ENCODE measurements at regions not wholly inside any gene's neighbourhood (a gene's known extent, or its start where the extent isn't known, plus 50 kb on each side); places are given as distances from the start of the nearest gene placed in this dataset.
"Not testable (repeated sequence)": the region's sequence is repeated elsewhere in the genome, so short reads cannot be mapped to it uniquely, and the experiment has no call there.

- Histone ChIP-seq H3K79me2 (ENCODE audit: insufficient read depth, low read length) (no peaks in the 10 kb centered on the region), H2AFZ (ENCODE audit: low read depth, low read length, severe bottlenecking) (no peak overlapping the region), H3K9me3 (ENCODE audit: insufficient read depth, low read length) (no peaks in the 10 kb centered on the region), H3K27ac (ENCODE audit: low read depth, low read length) (no peak overlapping the region), H3K9ac (ENCODE audit: low read length) (no peak overlapping the region), H3K4me3 (ENCODE audit: insufficient read depth, low read length, poor library complexity, severe bottlenecking) (no peak overlapping the region), H4K20me1 (ENCODE audit: low read depth, low read length) (no peaks in the 10 kb centered on the region), H3K9me2 (replicated peaks; ENCODE audit: insufficient read depth, low read length) (no peaks in the 10 kb centered on the region; the same call in 1 of the 2 replicates), H3K4me2 (ENCODE audit: low read depth, low read length, poor library complexity, severe bottlenecking) (no peak overlapping the region), H3K36me3 (ENCODE audit: low read length) (no peaks in the 10 kb centered on the region), H3K27me3 (ENCODE audit: low read length) (no peaks in the 10 kb centered on the region), H3F3A (ENCODE audit: insufficient read depth) (no peaks in the 10 kb centered on the region)
- TF ChIP-seq EZH2phosphoT487 (conservative IDR thresholded peaks at IDR 0.05; ENCODE audit: low read length) (no peak), CTCF (IDR thresholded peaks at IDR 0.05; ENCODE audit: insufficient read depth, low read length, poor library complexity, severe bottlenecking) (no peak)
Observed at GRCh38 chr7:85341973-85342372, 155.1 kb upstream of the SEMA3D start.

- no peak overlapping the region for H3K27ac ChIP-seq (ENCODE audit: low read depth, low read length)
- no peak overlapping the region for H3K4me3 ChIP-seq (ENCODE audit: insufficient read depth, low read length, poor library complexity, severe bottlenecking)
- H3K27me3 ChIP-seq (ENCODE audit: low read length), result no peaks in the 10 kb centered on the region
- H3K79me2 ChIP-seq (ENCODE audit: insufficient read depth, low read length), result no peaks in the 10 kb centered on the region
- H4K20me1 ChIP-seq (ENCODE audit: low read depth, low read length), result no peaks in the 10 kb centered on the region
- TF ChIP-seq EZH2phosphoT487 (conservative IDR thresholded peaks at IDR 0.05; ENCODE audit: low read length) (no peak), CTCF (IDR thresholded peaks at IDR 0.05; ENCODE audit: insufficient read depth, low read length, poor library complexity, severe bottlenecking) (no peak)
- H3K9me3 ChIP-seq (ENCODE audit: insufficient read depth, low read length), result no peaks in the 10 kb centered on the region
- H3K9ac ChIP-seq (ENCODE audit: low read length), result no peak overlapping the region
- H3F3A ChIP-seq (ENCODE audit: insufficient read depth), result no peaks in the 10 kb centered on the region
- H3K36me3 ChIP-seq (ENCODE audit: low read length), result no peaks in the 10 kb centered on the region
- no peaks in the 10 kb centered on the region; the same call in 1 of the 2 replicates for H3K9me2 ChIP-seq (replicated peaks; ENCODE audit: insufficient read depth, low read length)
- no peak overlapping the region for H3K4me2 ChIP-seq (ENCODE audit: low read depth, low read length, poor library complexity, severe bottlenecking)
- no peak overlapping the region for H2AFZ ChIP-seq (ENCODE audit: low read depth, low read length, severe bottlenecking)
Observed at GRCh38 chr7:85341121-85341520, 154.3 kb upstream of the SEMA3D start.

GRCh38 chr7:85336086-85336485 is 149.2 kb upstream of the SEMA3D start:
- no peaks in the 10 kb centered on the region for H3K36me3 ChIP-seq (ENCODE audit: low read length)
- H3K4me3 ChIP-seq (ENCODE audit: insufficient read depth, low read length, poor library complexity, severe bottlenecking), result no peak overlapping the region
- no peaks in the 10 kb centered on the region for H3K27me3 ChIP-seq (ENCODE audit: low read length)
- no peaks in the 10 kb centered on the region for H4K20me1 ChIP-seq (ENCODE audit: low read depth, low read length)
- H3K4me2 ChIP-seq (ENCODE audit: low read depth, low read length, poor library complexity, severe bottlenecking), result no peak overlapping the region
- H3K79me2 ChIP-seq (ENCODE audit: insufficient read depth, low read length), result no peaks in the 10 kb centered on the region
- no peak overlapping the region for H2AFZ ChIP-seq (ENCODE audit: low read depth, low read length, severe bottlenecking)
- H3K9me2 ChIP-seq (replicated peaks; ENCODE audit: insufficient read depth, low read length), result no peaks in the 10 kb centered on the region; the same call in 1 of the 2 replicates
- no peaks in the 10 kb centered on the region for H3K9me3 ChIP-seq (ENCODE audit: insufficient read depth, low read length)
- TF ChIP-seq CTCF (IDR thresholded peaks at IDR 0.05; ENCODE audit: insufficient read depth, low read length, poor library complexity, severe bottlenecking) (no peak), EZH2phosphoT487 (conservative IDR thresholded peaks at IDR 0.05; ENCODE audit: low read length) (no peak)
- H3F3A ChIP-seq (ENCODE audit: insufficient read depth), result no peaks in the 10 kb centered on the region
- H3K9ac ChIP-seq (ENCODE audit: low read length), result no peak overlapping the region
- no peak overlapping the region for H3K27ac ChIP-seq (ENCODE audit: low read depth, low read length)

- H3K9ac ChIP-seq (ENCODE audit: low read length); H3K9me3 ChIP-seq (ENCODE audit: insufficient read depth, low read length); H3F3A ChIP-seq (ENCODE audit: insufficient read depth); H3K27ac ChIP-seq (ENCODE audit: low read depth, low read length); H3K9me2 ChIP-seq (replicated peaks; ENCODE audit: insufficient read depth, low read length); H4K20me1 ChIP-seq (ENCODE audit: low read depth, low read length); H3K4me3 ChIP-seq (ENCODE audit: insufficient read depth, low read length, poor library complexity, severe bottlenecking); H3K36me3 ChIP-seq (ENCODE audit: low read length); H3K27me3 ChIP-seq (ENCODE audit: low read length); H3K4me2 ChIP-seq (ENCODE audit: low read depth, low read length, poor library complexity, severe bottlenecking); H3K79me2 ChIP-seq (ENCODE audit: insufficient read depth, low read length); H2AFZ ChIP-seq (ENCODE audit: low read depth, low read length, severe bottlenecking): not testable (repeated sequence)
Observed at GRCh38 chr7:85335113-85335512, 148.3 kb upstream of the SEMA3D start.

Measured in SU-DHL-6 (cell line).